H54 (cell line): ENCODE measurements at regions not wholly inside any gene's neighbourhood (a gene's known extent, or its start where the extent isn't known, plus 50 kb on each side); places are given as distances from the start of the nearest gene placed in this dataset.

Experiments
- DNase-seq: peaks from one replicate; pipeline ENCODE4 v3.0.0; 2011; ENCODE audit warnings: low spot score, mixed read lengths; ENCODE audit not compliant: insufficient read length
- FAIRE-seq: peaks from 3 replicates; lab custom pipeline; 2011; peaks lifted over from hg19 to GRCh38; lab: Jason Lieb, UNC
- POLR2A ChIP-seq: IDR thresholded peaks from 2 replicates; pipeline ENCODE4 v1.6.1; 2011; ENCODE audit warnings: low read depth, mild to moderate bottlenecking, low read length

- no peak for DNase-seq
- TF ChIP-seq POLR2A, result no peak
- FAIRE-seq, result no peak
Observed at GRCh38 chr10:130463104-130463875, 327.1 kb downstream of the GLRX3 start.

- no peak for DNase-seq
- no peak for FAIRE-seq
- no peak for TF ChIP-seq POLR2A
Observed at GRCh38 chr10:130463876-130464364, 327.7 kb downstream of the GLRX3 start.

DNA sequence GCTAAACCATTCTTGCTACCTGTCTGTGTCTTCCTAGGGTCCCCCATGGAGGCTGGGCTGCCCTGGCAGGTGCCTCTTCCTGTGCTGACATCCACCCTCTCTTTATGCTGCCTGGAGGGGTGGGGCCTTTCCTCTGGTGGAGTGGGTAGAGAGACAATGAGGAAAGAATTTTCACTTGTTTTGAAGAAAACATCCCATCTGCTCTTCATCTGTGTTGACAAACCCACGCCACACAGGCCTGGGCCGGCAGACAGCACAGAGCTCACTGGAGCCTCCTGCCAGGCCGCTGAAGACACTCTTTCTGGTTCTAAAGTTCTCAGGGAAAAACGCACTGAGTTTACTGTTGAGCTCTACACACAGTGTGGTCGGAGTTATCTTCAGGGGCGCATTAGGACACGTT is 328.2 kb downstream of the GLRX3 start:
- no peak for TF ChIP-seq POLR2A
- DNase-seq (no peak), FAIRE-seq (no peak)

DNA sequence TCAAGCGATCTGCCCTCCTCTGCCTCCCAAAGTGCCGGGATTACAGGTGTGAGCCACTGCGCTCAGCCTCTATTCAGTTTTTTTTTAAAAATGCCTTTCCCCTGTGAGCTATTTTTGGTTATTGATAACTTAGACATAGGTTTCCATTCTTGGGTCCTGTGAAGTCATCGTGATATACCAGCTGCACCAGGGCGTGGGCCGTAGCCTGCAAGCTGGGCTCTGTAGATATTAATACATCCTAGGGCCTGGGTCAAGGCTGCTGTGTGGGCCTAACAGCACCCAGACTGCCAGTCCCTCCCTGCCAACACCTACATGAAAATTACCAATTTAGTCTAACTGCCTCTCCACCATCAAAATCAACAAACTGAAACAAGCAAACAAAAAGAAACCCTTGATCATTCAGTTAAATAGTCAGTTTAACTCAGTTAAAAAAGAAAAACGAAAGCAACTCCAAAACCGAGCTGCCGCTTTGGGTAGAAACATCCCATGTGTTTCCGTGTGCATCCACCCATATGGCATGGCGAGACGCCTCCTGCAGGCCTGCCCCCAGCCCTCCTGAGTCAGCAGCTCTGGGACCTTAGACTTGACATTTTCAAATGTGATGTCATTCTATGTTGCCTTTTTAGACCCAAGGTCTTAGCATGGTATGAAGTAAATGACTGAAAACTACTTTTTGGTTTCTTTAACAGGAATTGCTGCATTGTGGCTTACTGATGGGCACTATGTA is 330.2 kb downstream of the GLRX3 start:
- FAIRE-seq (no peak), DNase-seq (no peak)
- no peak for TF ChIP-seq POLR2A

DNA sequence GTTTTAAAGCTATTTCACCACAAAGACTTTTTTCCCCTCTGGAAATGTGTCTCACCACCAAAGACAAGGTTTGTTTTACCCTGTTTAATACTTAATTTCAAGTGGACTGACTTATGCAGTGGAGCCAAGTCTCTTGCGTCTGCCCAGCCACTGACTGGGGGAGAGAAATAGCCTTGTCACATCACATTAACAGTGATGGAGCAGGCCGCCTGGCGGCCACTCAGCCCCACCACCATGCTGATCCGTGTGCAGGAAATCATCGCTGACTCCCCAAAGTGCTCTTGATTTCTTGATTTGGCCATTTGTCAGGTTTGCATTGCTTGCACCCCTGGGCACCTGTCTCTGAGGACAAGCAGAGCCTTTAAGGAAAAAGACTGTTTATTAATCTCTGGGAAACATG is 334.1 kb downstream of the GLRX3 start:
- FAIRE-seq, result no peak

DNA sequence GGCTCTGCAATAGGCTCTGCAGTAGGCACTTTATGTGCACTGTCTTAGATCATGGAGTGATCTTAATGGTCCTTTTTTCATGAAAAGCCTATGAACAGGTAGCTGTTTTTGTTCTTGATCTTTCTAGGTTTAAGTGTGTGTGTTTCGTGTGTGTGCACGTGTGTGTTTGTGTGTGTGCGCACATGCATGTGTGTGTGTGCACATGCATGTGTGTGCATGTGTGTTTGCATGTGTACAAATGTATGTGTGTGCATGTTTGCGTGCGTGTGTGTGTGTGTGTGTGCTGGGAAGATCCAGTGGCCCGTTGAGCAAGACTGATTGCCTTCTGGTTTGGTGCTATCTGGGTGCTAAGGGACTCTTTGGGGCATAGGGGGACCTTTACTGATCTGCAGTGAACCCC is 334.8 kb downstream of the GLRX3 start:
- FAIRE-seq (no peak), DNase-seq (no peak)
- no peak for TF ChIP-seq POLR2A

More for the DNA sequence above, 334.1 kb downstream of the GLRX3 start:
- TF ChIP-seq POLR2A, result no peak
- no peak for DNase-seq

- no peak for DNase-seq
- FAIRE-seq, result no peak
- no peak for TF ChIP-seq POLR2A
Observed at GRCh38 chr10:130471486-130471885, 335.3 kb downstream of the GLRX3 start.

- DNase-seq (no peak), FAIRE-seq (no peak)
- TF ChIP-seq POLR2A, result no peak
Observed at GRCh38 chr10:130472236-130472635, 336.0 kb downstream of the GLRX3 start.

- no peak for FAIRE-seq
- TF ChIP-seq POLR2A, result no peak
Observed at GRCh38 chr10:130474591-130474990, 338.4 kb downstream of the GLRX3 start.

DNA sequence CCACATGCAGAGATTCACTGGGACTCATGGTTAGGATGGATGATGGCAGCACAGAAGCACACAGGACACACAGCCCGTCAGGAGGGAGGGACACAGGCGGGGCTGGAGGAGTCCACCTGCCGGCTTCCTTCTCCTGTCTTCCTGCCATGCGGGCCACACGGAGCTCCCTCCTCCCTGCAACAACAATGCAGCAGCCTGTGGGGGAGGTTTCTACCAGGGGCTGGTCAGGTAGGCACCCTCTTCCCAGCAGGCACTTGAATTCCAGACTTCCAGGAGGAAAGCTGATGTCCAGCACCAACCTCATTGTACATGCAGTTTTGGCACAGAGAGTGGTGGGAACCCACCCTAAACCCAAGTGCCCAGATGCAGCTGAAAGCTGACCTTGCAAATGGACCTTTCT is 341.2 kb downstream of the GLRX3 start:
- FAIRE-seq (no peak), DNase-seq (no peak)
- no peak for TF ChIP-seq POLR2A

More at GRCh38 chr10:130474591-130474990, 338.4 kb downstream of the GLRX3 start:
- no peak for DNase-seq

GRCh38 chr10:130479146-130479545 is 343.0 kb downstream of the GLRX3 start:
- TF ChIP-seq POLR2A, result no peak
- FAIRE-seq, result no peak
- no peak for DNase-seq

GRCh38 chr10:130479926-130480325 is 343.7 kb downstream of the GLRX3 start:
- FAIRE-seq, result no peak
- TF ChIP-seq POLR2A, result no peak
- no peak for DNase-seq

DNA sequence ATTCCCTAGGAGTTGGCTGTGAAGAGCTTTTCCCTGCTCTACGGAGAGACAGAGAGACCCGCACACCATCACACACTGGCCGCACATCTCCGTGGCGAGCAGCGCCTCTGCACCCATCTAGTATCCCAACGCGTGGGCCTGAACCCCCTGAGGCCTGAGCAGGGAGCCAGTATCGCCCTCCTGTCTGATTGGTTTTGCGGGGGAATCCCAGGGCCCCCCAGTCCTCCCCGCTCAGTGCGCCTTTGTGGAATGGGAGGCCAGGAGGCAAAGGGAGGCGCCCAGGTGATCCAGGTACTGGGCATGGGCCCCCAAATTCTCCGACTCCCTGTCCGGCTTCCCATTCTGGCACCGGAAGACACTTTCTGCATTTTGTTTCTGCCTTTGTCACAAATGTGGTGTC is 344.3 kb downstream of the GLRX3 start:
- DNase-seq, result no peak
- no peak for FAIRE-seq
- TF ChIP-seq POLR2A, result no peak

DNA sequence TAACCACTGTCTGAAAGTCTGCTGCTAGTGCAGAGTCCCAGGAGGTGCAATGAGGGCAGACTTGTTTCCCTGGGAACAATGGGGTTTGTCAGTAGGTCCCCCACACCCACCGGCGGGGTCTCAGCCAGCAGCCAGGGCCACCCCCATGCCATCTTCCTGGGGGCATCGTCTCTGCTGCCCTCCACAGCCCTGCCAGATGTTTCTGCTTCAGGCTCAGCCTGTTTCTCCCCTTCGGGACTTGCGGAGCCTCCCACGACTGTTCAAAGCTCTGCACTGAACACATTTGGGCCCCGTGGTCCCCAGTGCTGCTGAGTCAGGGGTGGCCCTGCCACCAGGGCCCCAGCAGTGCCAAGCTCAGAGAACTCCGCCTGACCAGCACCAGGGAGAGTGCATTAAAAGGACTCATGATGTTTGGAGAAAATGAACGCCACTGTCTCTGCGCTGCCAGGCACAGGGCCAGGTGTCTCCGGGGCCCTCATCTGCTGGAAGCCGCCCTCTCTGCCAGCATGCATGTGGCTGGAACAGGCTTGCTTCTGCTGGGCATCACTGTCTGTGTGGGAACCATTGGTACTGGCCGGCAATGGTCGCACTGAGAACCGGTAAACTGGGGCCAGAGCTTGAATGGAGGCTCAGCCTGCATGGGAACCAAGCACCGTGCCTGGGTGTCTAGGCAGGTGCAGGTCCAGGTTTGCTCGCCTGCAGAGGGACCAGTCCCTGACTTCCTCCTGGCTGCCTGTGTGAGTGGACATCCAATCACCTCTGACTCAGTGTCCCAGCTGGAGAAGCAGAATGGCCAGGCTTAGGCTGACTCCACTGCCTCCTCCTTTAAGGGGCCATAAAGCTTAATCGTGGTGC is 345.1 kb downstream of the GLRX3 start:
- FAIRE-seq, result no peak
- no peak for DNase-seq
- no peak for TF ChIP-seq POLR2A

GRCh38 chr10:130481936-130482335 is 345.7 kb downstream of the GLRX3 start:
- DNase-seq (no peak), FAIRE-seq (no peak)
- TF ChIP-seq POLR2A, result no peak
